ENCODE measurements at regions not wholly inside any gene's neighbourhood (a gene's known extent, or its start where the extent isn't known, plus 50 kb on each side); places are given as distances from the start of the nearest gene placed in this dataset.
"Not testable (repeated sequence)": the region's sequence is repeated elsewhere in the genome, so short reads cannot be mapped to it uniquely, and the experiment has no call there.

DNA sequence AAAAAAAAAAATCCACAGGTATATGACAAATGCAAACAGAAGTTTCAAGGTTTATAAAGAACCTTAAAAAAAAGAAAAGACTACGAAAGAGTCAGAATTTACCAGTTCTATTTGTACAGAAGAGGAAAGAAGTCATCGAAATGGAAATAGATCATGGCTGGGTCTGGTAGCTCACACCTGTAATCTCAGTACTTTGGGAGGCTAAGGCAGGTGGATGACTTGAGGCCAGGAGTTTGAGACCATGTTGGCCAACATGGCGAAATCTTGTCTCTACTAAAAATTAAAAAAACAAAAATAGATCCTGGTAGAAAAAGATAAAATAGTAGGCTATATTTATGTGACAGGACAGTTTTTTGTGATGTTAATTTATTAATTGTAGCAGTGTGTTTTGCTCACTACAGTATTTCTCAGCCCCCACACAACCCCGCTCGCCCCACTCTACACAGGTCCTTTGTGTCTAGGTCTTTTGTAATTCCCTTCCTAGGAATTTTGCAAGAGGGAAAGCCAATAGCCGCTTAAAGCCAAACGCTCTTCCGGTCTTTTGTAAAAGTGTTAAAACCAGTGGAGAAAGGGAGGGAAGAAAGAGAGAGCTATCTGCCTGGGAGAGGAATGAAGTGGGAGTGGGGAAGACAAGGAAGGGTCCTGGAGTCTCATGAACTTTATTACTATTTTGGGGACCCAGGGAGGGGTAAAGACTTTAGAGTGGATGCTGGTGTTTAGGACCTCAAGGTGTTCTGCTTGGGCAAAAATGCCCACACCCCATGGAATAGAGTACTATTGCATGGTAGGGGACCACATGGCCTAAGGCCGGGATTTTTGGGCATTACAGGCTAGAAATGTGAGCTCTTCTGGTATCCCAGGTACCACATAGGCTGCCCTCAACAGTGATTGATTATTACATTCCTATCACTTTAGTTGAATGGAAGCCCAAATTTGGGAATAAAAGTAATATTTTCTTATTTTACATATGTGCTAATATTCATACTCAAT, 59.4 kb upstream of the XPO1 start:
- no peak overlapping the region for H3K27ac ChIP-seq
- TF ChIP-seq, protein P1, sequence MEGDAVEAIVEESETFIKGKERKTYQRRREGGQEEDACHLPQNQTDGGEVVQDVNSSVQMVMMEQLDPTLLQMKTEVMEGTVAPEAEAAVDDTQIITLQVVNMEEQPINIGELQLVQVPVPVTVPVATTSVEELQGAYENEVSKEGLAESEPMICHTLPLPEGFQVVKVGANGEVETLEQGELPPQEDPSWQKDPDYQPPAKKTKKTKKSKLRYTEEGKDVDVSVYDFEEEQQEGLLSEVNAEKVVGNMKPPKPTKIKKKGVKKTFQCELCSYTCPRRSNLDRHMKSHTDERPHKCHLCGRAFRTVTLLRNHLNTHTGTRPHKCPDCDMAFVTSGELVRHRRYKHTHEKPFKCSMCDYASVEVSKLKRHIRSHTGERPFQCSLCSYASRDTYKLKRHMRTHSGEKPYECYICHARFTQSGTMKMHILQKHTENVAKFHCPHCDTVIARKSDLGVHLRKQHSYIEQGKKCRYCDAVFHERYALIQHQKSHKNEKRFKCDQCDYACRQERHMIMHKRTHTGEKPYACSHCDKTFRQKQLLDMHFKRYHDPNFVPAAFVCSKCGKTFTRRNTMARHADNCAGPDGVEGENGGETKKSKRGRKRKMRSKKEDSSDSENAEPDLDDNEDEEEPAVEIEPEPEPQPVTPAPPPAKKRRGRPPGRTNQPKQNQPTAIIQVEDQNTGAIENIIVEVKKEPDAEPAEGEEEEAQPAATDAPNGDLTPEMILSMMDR (conservative IDR thresholded peaks at IDR 0.05), result no peak
- TF ChIP-seq ZFX (IDR thresholded peaks at IDR 0.05), result no peak

DNA sequence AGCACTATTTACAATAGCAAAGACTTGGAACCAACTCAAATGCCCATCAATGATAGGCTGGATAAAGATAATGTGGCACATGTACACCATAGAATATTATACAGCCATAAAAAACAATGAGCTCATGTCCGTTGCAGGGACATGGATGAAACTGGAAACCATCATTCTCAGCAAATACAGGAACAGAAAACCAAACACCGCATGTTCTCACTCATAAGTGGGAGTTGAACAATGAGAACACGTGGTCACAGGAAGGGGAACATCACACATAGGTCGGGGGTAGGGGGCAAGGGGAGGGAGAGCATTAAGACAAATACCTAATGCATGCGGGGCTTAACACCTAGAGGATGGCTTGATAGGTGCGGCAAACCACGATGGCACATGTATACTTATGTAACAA, 56.0 kb upstream of the XPO1 start:
- H3K27ac ChIP-seq, result not testable (repeated sequence)

DNA sequence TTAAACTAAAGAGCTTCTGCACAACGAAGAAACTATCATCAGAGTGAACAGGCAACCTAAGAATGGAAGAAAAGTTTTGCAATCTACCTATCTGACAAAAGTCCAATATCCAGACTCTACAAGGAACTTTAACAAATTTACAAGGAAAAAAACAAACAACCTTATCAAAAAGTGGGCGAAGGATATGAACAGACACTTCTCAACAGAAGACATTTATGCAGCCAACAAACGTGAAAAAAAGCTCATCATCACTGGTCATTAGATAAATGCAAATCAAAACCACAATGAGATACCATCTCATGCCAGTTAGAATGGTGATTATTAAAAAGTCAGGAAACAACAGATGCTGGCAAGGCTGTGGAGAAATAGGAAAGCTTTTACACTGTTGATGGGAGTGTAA, 55.5 kb upstream of the XPO1 start:
- H3K27ac ChIP-seq, result not testable (repeated sequence)

DNA sequence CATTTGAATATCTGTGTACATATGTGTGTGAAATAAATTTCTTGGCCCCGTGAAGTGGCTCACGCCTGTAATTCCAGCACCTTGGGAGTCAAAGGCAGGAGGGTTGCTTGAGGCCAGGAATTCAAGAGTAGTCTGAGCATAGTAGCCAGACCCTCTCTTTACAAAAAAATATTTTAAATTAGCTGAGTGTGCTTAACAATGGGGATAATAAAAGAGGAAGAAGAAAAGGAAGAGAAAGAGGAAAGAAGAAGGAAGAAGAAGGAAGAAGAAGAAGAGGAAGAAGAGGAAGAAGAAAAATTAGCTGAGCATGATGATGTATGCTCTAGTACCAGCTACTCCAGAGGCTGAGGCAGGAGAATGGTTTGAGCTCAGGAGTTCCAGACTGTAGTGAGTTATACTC, 52.1 kb upstream of the XPO1 start:
- TF ChIP-seq ZFX (IDR thresholded peaks at IDR 0.05), result no peak
- TF ChIP-seq, protein P1 (conservative IDR thresholded peaks at IDR 0.05), result no peak

DNA sequence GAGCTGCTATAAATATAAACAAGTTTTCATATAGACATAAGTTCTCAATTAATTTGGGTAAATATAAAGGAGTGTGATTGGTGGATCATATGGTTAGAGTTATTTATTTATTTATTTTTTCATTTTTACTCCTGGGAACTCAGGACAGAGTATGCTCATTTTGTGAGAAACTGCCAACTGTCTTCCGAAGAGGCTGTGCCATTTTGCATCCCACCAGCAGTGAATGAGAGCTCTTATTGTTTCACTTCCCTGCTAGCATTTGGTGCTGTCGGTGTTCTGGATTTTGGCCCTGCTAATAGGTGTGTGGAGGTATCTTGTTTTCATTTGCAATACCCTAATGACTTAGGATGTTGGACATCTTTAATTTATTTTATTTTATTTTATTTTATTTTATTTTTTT, 50.4 kb upstream of the XPO1 start:
- H3K27ac ChIP-seq, result no peak overlapping the region
- TF ChIP-seq, protein P1 (conservative IDR thresholded peaks at IDR 0.05), result no peak
- no peak for TF ChIP-seq ZFX (IDR thresholded peaks at IDR 0.05)

More for the DNA sequence above, 52.1 kb upstream of the XPO1 start:
- H3K27ac ChIP-seq, result no peak overlapping the region

Measured in C4-2B (cell line).